GM12864 (cell line): ENCODE measurements at regions not wholly inside any gene's neighbourhood (a gene's known extent, or its start where the extent isn't known, plus 50 kb on each side); places are given as distances from the start of the nearest gene placed in this dataset.

ENCODE experiments used
- DNase-seq: peaks from one replicate; pipeline ENCODE4 v3.0.0-alpha.2; 2011; ENCODE audit warnings: low read depth
- H3K4me3 ChIP-seq: 2 replicates; pipeline ENCODE4 v1.5.1; 2011; ENCODE audit warnings: mild to moderate bottlenecking, low read depth, low read length, control low read depth
- CTCF ChIP-seq: IDR thresholded peaks from 2 replicates; pipeline ENCODE4 v1.5.1; 2011; ENCODE audit warnings: low read depth, mild to moderate bottlenecking, moderate library complexity, low read length, control low read depth, inconsistent platforms; ENCODE audit errors: missing control alignments

- no peak for DNase-seq
- no peak overlapping the region for H3K4me3 ChIP-seq
- TF ChIP-seq CTCF = no peak
Observed at GRCh38 chr7:13159467-13160184, 472.2 kb downstream of the ARL4A start.

GRCh38 chr7:13161125-13161524 is 473.7 kb downstream of the ARL4A start:
- TF ChIP-seq CTCF = no peak
- no peak overlapping the region for H3K4me3 ChIP-seq
- no peak for DNase-seq

GRCh38 chr7:13165854-13166253 is 478.4 kb downstream of the ARL4A start:
- no peak overlapping the region for H3K4me3 ChIP-seq
- no peak for DNase-seq
- TF ChIP-seq CTCF = no peak

GRCh38 chr7:13166801-13167200 is 479.4 kb downstream of the ARL4A start:
- H3K4me3 ChIP-seq = no peak overlapping the region
- DNase-seq = no peak
- TF ChIP-seq CTCF = no peak

GRCh38 chr7:13169356-13169755 is 481.9 kb downstream of the ARL4A start:
- no peak for DNase-seq
- TF ChIP-seq CTCF = no peak
- H3K4me3 ChIP-seq = no peak overlapping the region

- H3K4me3 ChIP-seq = no peak overlapping the region
- no peak for TF ChIP-seq CTCF
- DNase-seq = no peak
Observed at GRCh38 chr7:13174991-13175390, 487.6 kb downstream of the ARL4A start.

GRCh38 chr7:13179011-13179582 is 491.7 kb downstream of the ARL4A start:
- no peak overlapping the region for H3K4me3 ChIP-seq
- no peak for DNase-seq
- TF ChIP-seq CTCF = no peak
